ENCODE measurements at regions not wholly inside any gene's neighbourhood (a gene's known extent, or its start where the extent isn't known, plus 50 kb on each side); places are given as distances from the start of the nearest gene placed in this dataset.

DNA sequence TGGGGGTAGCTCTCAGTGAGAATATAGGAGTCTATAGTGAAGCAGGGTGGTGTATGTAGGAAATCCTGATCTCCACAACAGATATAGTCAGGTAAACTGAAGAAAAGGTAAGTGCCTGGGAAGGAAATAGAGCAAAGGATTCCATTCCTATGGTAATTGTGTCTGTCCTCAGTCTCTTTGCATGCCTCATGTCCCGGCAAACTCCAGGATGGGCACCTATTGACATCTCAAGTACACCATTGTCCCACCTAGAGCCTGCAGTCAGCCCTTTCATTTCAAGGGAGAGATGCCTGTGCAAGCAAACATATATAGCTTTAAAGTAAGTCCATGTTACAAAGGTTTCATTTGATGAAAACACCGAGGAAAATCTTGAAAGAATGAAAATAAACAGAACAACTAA lies 257.7 kb upstream of the AZI2 start:
- H3K4me3 ChIP-seq = no peak overlapping the region
- H3K27me3 ChIP-seq = no peaks in the 10 kb centered on the region
- TF ChIP-seq, protein P1, sequence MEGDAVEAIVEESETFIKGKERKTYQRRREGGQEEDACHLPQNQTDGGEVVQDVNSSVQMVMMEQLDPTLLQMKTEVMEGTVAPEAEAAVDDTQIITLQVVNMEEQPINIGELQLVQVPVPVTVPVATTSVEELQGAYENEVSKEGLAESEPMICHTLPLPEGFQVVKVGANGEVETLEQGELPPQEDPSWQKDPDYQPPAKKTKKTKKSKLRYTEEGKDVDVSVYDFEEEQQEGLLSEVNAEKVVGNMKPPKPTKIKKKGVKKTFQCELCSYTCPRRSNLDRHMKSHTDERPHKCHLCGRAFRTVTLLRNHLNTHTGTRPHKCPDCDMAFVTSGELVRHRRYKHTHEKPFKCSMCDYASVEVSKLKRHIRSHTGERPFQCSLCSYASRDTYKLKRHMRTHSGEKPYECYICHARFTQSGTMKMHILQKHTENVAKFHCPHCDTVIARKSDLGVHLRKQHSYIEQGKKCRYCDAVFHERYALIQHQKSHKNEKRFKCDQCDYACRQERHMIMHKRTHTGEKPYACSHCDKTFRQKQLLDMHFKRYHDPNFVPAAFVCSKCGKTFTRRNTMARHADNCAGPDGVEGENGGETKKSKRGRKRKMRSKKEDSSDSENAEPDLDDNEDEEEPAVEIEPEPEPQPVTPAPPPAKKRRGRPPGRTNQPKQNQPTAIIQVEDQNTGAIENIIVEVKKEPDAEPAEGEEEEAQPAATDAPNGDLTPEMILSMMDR (IDR thresholded peaks at IDR 0.05) = no peak
- no peaks in the 10 kb centered on the region for H3K4me1 ChIP-seq
- H3K36me3 ChIP-seq = no peaks in the 10 kb centered on the region
- H3K27ac ChIP-seq = no peak overlapping the region
- DNase-seq (ENCODE audit: low spot score in 2 of 2) = no peak
- no peaks in the 10 kb centered on the region for H3K9me3 ChIP-seq
- intact Hi-C loops (cut with DNase I) = no loop called here

DNA sequence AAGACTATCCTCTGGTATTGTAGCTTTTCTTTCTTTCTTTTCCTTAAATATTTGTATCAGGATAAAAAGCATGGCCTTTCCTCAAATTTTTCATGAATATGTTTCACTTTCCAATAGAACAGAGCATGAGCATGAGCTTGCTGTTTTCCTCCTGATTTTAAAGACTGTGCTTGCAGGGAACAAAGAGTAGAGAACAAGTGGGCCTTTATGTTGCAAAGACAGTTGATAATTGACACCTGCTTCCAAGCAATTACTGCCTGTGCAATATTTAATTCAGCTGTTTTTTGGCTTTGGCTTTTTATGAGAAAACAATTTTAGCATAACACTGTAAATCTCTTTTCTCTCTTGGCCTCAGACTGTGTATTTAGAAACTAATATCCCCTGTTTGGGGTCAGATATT lies 263.6 kb upstream of the AZI2 start:
- Histone ChIP-seq H3K27me3 (no peaks in the 10 kb centered on the region), H3K4me1 (no peaks in the 10 kb centered on the region), H3K9me3 (no peaks in the 10 kb centered on the region), H3K36me3 (no peaks in the 10 kb centered on the region), H3K4me3 (no peak overlapping the region), H3K27ac (no peak overlapping the region)
- TF ChIP-seq, protein P1 (IDR thresholded peaks at IDR 0.05) = no peak
- intact Hi-C loops (cut with DNase I) = no loop called here
- DNase-seq (ENCODE audit: low spot score in 2 of 2) = no peak

DNA sequence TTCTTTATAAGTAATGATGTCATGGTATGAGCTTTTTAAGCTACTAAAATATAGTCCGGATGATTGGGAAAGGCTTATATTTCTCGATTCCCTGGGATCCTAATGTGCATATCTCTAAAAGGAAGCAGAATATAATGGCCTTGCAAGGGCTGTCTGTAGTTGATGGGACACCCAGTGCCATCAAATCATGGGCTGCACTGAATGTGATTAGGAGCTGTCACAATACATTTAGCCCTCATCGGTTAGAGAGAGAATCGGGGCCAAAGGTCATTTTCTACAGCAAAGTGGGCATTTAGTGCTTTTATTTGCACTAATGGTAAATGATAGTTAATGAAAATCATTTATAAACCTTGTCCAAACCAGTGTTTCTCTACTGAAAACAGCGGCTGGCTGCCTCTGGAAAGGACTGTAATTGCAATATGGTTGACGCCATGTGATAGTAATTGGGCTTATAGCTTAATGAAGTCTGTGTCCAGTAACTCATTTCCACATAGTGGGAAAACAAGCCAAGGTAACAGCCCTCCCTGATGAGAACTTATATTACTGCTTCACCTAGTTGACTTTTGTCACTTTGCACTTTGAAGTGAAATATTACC lies 265.0 kb upstream of the AZI2 start:
- Histone ChIP-seq H3K27me3 (no peaks in the 10 kb centered on the region), H3K36me3 (no peaks in the 10 kb centered on the region), H3K4me3 (no peak overlapping the region), H3K27ac (no peak overlapping the region), H3K4me1 (no peaks in the 10 kb centered on the region), H3K9me3 (no peaks in the 10 kb centered on the region)
- no peak for DNase-seq (ENCODE audit: low spot score in 2 of 2)
- intact Hi-C loops (cut with DNase I) = no loop called here
- TF ChIP-seq, protein P1 (IDR thresholded peaks at IDR 0.05) = no peak

DNA sequence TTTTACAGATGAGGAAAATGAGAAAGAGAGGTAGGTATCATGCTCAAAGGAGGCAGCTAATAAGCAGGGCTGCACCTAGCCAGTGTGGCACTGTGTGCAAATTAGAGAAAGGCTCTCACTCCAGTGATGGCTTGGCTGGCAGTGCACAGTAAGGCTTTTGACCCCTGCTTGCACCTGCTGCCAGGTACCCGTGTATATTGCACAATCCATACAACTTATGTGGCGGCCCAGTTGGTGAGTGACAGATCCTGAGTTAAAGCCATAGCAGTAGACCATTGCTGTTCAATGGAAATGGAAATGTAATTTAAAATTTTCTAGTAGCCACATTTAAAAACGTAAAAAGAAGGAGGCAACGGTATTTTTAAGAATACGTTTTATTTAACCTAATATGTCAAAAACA lies 266.4 kb upstream of the AZI2 start:
- Histone ChIP-seq H3K27ac (no peak overlapping the region), H3K36me3 (no peaks in the 10 kb centered on the region), H3K4me1 (no peaks in the 10 kb centered on the region), H3K27me3 (no peaks in the 10 kb centered on the region), H3K4me3 (no peak overlapping the region), H3K9me3 (no peaks in the 10 kb centered on the region)
- intact Hi-C loops (cut with DNase I) = no loop called here
- TF ChIP-seq, protein P1 (IDR thresholded peaks at IDR 0.05) = no peak
- no peak for DNase-seq (ENCODE audit: low spot score in 2 of 2)

DNA sequence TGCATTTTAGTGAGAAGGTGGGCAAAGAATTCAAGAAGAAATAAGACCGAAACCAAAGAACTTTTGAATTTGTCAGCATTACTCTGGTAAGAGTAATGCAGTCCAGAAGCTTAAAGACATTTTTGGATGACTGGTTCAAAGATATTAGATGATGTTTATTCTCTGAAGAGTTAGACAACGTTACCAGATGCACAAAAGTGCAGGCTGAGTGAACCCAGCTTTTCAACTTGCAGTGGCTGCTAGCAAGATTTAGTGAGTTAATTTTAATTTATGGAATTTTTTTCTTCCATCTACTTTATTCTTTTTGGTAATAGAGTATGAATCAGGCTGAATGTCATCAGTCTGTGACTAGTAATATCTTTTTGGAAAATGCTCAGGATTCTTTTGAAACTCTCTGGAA lies 267.3 kb upstream of the AZI2 start:
- Histone ChIP-seq H3K27me3 (no peaks in the 10 kb centered on the region), H3K4me3 (no peak overlapping the region), H3K9me3 (no peaks in the 10 kb centered on the region), H3K36me3 (no peaks in the 10 kb centered on the region), H3K4me1 (no peaks in the 10 kb centered on the region), H3K27ac (no peak overlapping the region)
- intact Hi-C loops (cut with DNase I) = no loop called here
- TF ChIP-seq, protein P1 (IDR thresholded peaks at IDR 0.05) = no peak
- DNase-seq (ENCODE audit: low spot score in 2 of 2) = no peak

DNA sequence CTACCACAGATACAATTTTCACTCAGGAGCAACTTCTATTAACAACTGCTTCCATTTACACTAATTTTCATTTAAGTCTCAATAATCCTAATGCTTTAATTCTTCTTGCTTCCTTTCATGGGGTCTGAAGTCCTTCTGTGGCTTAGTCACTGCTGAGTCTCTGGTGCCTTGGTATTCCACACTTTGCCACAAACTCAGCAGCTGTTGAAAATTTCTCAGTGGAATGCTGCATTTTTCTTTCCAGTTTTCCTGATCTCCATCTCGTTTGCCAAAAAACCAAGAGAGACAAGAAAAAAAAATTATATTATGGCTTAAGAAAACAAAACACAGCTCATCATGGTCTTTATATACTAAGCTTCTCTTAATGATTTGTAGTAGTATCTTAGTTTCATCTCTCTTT lies 269.2 kb upstream of the AZI2 start:
- intact Hi-C loops (cut with DNase I) = no loop called here
- Histone ChIP-seq H3K4me1 (no peaks in the 10 kb centered on the region), H3K27me3 (no peaks in the 10 kb centered on the region), H3K4me3 (no peak overlapping the region), H3K27ac (no peak overlapping the region), H3K36me3 (no peaks in the 10 kb centered on the region), H3K9me3 (no peaks in the 10 kb centered on the region)
- TF ChIP-seq, protein P1 (IDR thresholded peaks at IDR 0.05) = no peak
- DNase-seq (ENCODE audit: low spot score in 2 of 2) = no peak

Measured in ascending aorta (tissue), 2 donors.